ENCODE measurements at regions not wholly inside any gene's neighbourhood (a gene's known extent, or its start where the extent isn't known, plus 50 kb on each side); places are given as distances from the start of the nearest gene placed in this dataset.
"Not testable (repeated sequence)": the region's sequence is repeated elsewhere in the genome, so short reads cannot be mapped to it uniquely, and the experiment has no call there.

GRCh38 chr18:22601481-22601880, 183.8 kb upstream of the CTAGE1 start:
- ChIA-PET CTCF (no interaction called here), POLR2A (no interaction called here)
- TF ChIP-seq, protein P1, sequence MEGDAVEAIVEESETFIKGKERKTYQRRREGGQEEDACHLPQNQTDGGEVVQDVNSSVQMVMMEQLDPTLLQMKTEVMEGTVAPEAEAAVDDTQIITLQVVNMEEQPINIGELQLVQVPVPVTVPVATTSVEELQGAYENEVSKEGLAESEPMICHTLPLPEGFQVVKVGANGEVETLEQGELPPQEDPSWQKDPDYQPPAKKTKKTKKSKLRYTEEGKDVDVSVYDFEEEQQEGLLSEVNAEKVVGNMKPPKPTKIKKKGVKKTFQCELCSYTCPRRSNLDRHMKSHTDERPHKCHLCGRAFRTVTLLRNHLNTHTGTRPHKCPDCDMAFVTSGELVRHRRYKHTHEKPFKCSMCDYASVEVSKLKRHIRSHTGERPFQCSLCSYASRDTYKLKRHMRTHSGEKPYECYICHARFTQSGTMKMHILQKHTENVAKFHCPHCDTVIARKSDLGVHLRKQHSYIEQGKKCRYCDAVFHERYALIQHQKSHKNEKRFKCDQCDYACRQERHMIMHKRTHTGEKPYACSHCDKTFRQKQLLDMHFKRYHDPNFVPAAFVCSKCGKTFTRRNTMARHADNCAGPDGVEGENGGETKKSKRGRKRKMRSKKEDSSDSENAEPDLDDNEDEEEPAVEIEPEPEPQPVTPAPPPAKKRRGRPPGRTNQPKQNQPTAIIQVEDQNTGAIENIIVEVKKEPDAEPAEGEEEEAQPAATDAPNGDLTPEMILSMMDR (IDR thresholded peaks at IDR 0.05; ENCODE audit: insufficient read depth, low read length, missing control alignments): no peak
- no peak for DNase-seq (ENCODE audit: low read depth, low spot score)
- no peak overlapping the region for H3K4me3 ChIP-seq (ENCODE audit: low read depth, low read length)

DNA sequence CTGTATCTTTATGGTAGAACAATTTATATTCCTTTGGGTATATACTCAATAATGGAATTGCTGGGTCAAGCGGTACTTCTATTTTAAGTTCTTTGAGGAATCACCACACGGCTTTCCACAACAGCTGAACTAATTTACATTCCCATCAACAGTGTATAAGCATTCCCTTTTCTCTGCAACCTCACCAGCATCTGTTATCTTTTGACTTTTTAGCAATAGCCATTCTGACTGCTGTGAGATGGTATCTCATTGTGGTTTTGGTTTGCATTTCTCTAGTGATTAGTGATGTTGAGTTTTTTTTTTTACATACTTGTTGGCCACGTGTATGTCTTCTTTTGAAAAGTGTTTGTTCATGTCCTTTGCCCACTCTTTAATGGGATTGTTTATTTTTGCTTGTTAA, 184.7 kb upstream of the CTAGE1 start:
- POLR2A ChIA-PET: interaction anchor here (0.7 kb wide), 1 partner anchor 172 kb away, joined by 3 read pairs; no protein-coding TSS in a partner anchor

GRCh38 chr18:22603902-22604301, 186.2 kb upstream of the CTAGE1 start:
- no peak for DNase-seq (ENCODE audit: low read depth, low spot score)
- H3K4me3 ChIP-seq (ENCODE audit: low read depth, low read length): no peak overlapping the region
- TF ChIP-seq, protein P1 (IDR thresholded peaks at IDR 0.05; ENCODE audit: insufficient read depth, low read length, missing control alignments): no peak
- POLR2A ChIA-PET: no interaction called here
- CTCF ChIA-PET: no interaction called here

More for the DNA sequence above, 184.7 kb upstream of the CTAGE1 start:
- H3K4me3 ChIP-seq (ENCODE audit: low read depth, low read length); DNase-seq (ENCODE audit: low read depth, low spot score); CTCF ChIA-PET: not testable (repeated sequence)

DNA sequence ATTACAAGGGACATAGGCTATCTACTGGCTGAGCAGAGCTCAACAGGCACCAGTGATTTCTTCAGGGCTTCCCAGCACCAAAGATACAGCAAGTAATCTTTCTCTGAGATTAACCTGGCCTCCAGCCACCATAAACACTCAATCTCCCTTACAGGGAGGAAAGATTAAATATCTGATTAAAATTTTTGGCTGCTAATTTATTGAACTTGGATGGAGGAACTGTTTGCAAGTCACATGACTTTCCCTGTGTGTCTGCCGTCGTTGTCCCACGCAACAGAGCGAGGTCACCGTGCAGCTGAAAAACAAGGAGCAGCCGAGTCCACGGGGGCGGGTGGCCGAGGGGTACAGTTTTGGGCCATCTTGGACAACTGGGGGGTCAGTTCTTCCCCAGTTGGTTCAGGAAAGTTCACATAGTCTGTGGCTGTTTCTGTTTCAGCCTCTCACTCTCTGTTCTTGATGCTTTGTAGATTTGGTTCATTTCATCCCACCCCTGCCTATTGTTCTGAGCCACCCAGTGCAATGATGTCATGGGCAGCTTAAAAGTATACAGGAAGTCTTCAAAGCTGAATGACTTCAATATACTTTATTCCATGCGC, 186.8 kb upstream of the CTAGE1 start:
- DNase-seq (ENCODE audit: low read depth, low spot score): no peak
- no peak overlapping the region for H3K4me3 ChIP-seq (ENCODE audit: low read depth, low read length)
- ChIA-PET POLR2A (no interaction called here), CTCF (no interaction called here)
- TF ChIP-seq, protein P1 (IDR thresholded peaks at IDR 0.05; ENCODE audit: insufficient read depth, low read length, missing control alignments): no peak

DNA sequence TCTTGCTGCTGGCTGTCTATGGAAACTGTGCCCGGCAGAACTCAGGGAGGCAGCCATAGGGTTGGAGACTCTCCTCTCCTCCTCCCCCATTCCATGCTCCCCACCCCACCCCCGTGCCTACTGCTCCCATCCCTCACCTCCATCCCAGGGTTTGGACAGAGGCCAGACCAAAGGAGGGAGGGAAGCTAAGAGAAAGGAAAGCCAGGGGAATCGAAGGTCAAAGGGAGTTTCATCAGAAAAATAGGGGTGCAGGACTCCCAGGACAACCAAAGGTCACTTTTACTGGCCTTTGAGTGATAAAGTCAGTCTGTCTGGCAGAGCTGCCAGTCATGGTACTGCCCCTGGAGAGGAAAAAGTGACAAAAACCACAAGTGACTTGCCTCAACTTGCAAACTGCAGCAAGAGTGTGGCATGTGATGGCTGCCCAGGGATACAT, 187.3 kb upstream of the CTAGE1 start:
- DNase-seq (ENCODE audit: low read depth, low spot score): no peak
- H3K4me3 ChIP-seq (ENCODE audit: low read depth, low read length): no peak overlapping the region
- ChIA-PET POLR2A (no interaction called here), CTCF (no interaction called here)
- TF ChIP-seq, protein P1 (IDR thresholded peaks at IDR 0.05; ENCODE audit: insufficient read depth, low read length, missing control alignments): no peak

- ChIA-PET POLR2A (no interaction called here), CTCF (no interaction called here)
- TF ChIP-seq, protein P1 (IDR thresholded peaks at IDR 0.05; ENCODE audit: insufficient read depth, low read length, missing control alignments): no peak
- no peak overlapping the region for H3K4me3 ChIP-seq (ENCODE audit: low read depth, low read length)
- DNase-seq (ENCODE audit: low read depth, low spot score): no peak
These were observed 188.0 kb upstream of the CTAGE1 start for GRCh38 chr18:22605736-22606135.

GRCh38 chr18:22606563-22607283, 189.0 kb upstream of the CTAGE1 start:
- TF ChIP-seq, protein P1 (IDR thresholded peaks at IDR 0.05; ENCODE audit: insufficient read depth, low read length, missing control alignments): no peak
- POLR2A ChIA-PET: no interaction called here
- CTCF ChIA-PET: no interaction called here
- DNase-seq (ENCODE audit: low read depth, low spot score): no peak
- no peak overlapping the region for H3K4me3 ChIP-seq (ENCODE audit: low read depth, low read length)
